Astrocyte of the cerebellum (primary cell): ENCODE measurements at regions not wholly inside any gene's neighbourhood (a gene's known extent, or its start where the extent isn't known, plus 50 kb on each side); places are given as distances from the start of the nearest gene placed in this dataset.

Experiments
- DNase-seq: peaks from one replicate; pipeline ENCODE4 v3.0.0-alpha.2; 2011; ENCODE audit warnings: low read depth
- H3K4me3 ChIP-seq: 2 replicates; pipeline ENCODE4 v1.5.1; 2011; ENCODE audit warnings: mild to moderate bottlenecking, low read depth, low read length, moderate library complexity
- in situ Hi-C: cut with HindIII; loops from 2 replicates; pipeline ENCODE4 v1.10.0; 2017; ENCODE audit warnings: low sequenced_read_pairs
- TF ChIP-seq, protein P1 (sequence below): IDR thresholded peaks from 2 replicates; pipeline ENCODE4 v1.5.1; 2012; ENCODE audit warnings: low read length, low read depth, moderate library complexity, mild to moderate bottlenecking; ENCODE audit errors: missing control alignments

GRCh38 chr7:68562323-68562899 lies 1035.9 kb upstream of the AUTS2 start:
- H3K4me3 ChIP-seq = no peak overlapping the region
- TF ChIP-seq, protein P1, sequence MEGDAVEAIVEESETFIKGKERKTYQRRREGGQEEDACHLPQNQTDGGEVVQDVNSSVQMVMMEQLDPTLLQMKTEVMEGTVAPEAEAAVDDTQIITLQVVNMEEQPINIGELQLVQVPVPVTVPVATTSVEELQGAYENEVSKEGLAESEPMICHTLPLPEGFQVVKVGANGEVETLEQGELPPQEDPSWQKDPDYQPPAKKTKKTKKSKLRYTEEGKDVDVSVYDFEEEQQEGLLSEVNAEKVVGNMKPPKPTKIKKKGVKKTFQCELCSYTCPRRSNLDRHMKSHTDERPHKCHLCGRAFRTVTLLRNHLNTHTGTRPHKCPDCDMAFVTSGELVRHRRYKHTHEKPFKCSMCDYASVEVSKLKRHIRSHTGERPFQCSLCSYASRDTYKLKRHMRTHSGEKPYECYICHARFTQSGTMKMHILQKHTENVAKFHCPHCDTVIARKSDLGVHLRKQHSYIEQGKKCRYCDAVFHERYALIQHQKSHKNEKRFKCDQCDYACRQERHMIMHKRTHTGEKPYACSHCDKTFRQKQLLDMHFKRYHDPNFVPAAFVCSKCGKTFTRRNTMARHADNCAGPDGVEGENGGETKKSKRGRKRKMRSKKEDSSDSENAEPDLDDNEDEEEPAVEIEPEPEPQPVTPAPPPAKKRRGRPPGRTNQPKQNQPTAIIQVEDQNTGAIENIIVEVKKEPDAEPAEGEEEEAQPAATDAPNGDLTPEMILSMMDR = no peak
- DNase-seq = no peak
- in situ Hi-C loops = no loop called here

- DNase-seq = no peak
- H3K4me3 ChIP-seq = no peak overlapping the region
- in situ Hi-C loops = no loop called here
- TF ChIP-seq, protein P1 = no peak
Observed at GRCh38 chr7:68564306-68565135, 1033.8 kb upstream of the AUTS2 start.

DNA sequence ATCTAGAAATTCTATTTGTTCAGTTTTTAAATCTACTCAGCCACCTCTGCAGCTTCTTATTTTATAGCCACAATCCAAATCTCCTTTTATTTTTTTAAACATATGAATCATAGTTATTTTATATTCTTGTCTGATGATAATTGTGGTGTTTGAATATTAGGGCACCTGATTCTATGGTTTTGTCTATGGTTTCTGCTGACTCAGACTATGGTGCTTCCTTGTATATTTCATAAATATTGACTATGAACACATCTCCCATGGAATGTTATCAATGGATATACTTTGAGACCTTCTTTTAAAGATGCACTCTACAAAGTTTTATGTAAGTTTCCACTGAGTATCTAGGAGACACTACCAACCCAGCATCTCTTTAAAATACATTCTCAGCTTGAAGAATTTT lies 1027.0 kb upstream of the AUTS2 start:
- DNase-seq = no peak
- TF ChIP-seq, protein P1 = no peak
- in situ Hi-C loops = no loop called here
- no peak overlapping the region for H3K4me3 ChIP-seq

DNA sequence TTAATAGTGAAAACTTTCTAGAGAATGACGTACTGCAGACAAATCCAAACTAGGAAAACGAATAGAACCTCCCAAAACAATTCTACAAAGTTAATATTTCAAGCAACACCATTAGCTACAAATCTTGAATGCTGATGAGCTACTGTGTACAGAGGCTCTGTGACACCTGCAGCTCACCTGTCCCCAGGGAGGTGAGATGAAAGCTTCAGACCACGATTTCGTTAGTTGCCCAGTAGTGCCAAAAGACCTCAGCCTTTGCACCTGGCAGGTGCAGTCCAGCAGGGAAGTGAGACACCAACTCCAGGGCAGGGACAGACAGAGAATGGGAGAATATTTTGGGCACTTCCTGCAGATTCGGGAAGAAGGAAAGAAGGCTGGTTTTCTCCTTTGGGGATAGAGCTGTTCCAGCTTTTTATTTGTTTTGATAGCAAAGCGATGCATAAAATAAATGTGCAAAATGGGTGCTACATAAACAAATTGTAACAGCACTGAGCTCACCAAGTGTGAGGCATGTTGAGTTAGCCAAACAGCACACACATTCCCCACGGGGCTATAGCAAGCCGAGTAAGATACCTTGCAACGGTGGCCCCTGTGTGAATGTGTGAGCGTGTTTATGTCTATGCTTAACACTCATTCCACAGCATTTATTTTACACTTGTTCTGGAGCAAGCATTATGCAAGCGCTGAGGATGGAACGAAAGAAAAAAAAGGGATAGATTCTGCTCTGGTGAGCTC lies 1024.8 kb upstream of the AUTS2 start:
- TF ChIP-seq, protein P1 = no peak
- no peak for DNase-seq
- in situ Hi-C loops = no loop called here

DNA sequence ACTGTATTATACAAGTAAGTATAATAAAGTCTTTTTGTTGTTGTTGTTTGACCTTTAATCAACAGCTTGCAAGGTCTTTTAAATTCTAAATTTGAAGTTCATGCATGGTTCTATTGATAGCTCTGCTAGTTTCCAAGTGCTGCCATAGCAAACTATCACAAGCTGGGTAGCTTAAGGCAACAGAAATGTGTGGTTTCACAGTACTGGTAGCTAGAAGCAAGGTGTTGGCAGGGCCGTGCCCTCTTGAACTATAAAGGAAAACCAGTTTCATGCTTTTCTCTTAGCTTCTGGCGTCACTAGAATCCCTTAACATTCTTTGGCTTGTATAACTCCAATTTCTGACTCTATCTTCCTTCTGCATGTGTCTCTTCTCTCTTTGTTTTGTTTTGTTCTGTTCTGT lies 1021.9 kb upstream of the AUTS2 start:
- TF ChIP-seq, protein P1 = no peak
- H3K4me3 ChIP-seq = no peak overlapping the region
- no peak for DNase-seq
- in situ Hi-C loops = no loop called here

More for the DNA sequence above, 1024.8 kb upstream of the AUTS2 start:
- H3K4me3 ChIP-seq = no peak overlapping the region

- DNase-seq = no peak
- in situ Hi-C loops = no loop called here
- TF ChIP-seq, protein P1 = no peak
- no peak overlapping the region for H3K4me3 ChIP-seq
Observed at GRCh38 chr7:68581417-68581816, 1016.9 kb upstream of the AUTS2 start.
